Hepatocyte (in vitro differentiated cells): ENCODE measurements at regions not wholly inside any gene's neighbourhood (a gene's known extent, or its start where the extent isn't known, plus 50 kb on each side); places are given as distances from the start of the nearest gene placed in this dataset.

Experiments used
- DNase-seq: peaks from one replicate; pipeline ENCODE4 v3.0.0-alpha.2; 2016; ENCODE audit warnings: low spot score
- H2AFZ ChIP-seq: fragments of 200-600 bp; sonication (generic); 2 replicates; pipeline ENCODE4 v1.6.0; 2016; ENCODE audit warnings: antibody characterized with exemption, mild to moderate bottlenecking
- H3K27ac ChIP-seq: fragments of 200-600 bp; sonication (generic); 2 replicates; pipeline ENCODE4 v1.5.1; 2016; ENCODE audit warnings: mild to moderate bottlenecking
- H3K27me3 ChIP-seq: fragments of 200-600 bp; sonication (generic); 2 replicates; pipeline ENCODE4 v1.6.1; 2016
- H3K36me3 ChIP-seq: fragments of 200-600 bp; sonication (generic); replicated peaks from 2 replicates; pipeline ENCODE4 v1.5.1; 2016; ENCODE audit warnings: low read depth; ENCODE audit not compliant: insufficient read depth
- H3K4me1 ChIP-seq: fragments of 200-600 bp; sonication (generic); 2 replicates; pipeline ENCODE4 v1.5.1; 2016; ENCODE audit warnings: mild to moderate bottlenecking, moderate library complexity; ENCODE audit not compliant: insufficient read depth
- H3K4me2 ChIP-seq: fragments of 200-600 bp; sonication (generic); 2 replicates; pipeline ENCODE4 v1.6.0; 2016
- H3K4me3 ChIP-seq: fragments of 200-600 bp; sonication (generic); 2 replicates; pipeline ENCODE4 v1.5.1; 2016; ENCODE audit warnings: mild to moderate bottlenecking
- H3K79me2 ChIP-seq: fragments of 200-600 bp; sonication (generic); 2 replicates; pipeline ENCODE4 v1.6.0; 2017; ENCODE audit warnings: mild to moderate bottlenecking
- H3K9me2 ChIP-seq: fragments of 200-600 bp; sonication (generic); replicated peaks from 2 replicates; pipeline ENCODE4 v1.6.0; 2017; ENCODE audit warnings: mild to moderate bottlenecking; ENCODE audit not compliant: insufficient read depth
- H3K9me3 ChIP-seq: fragments of 200-600 bp; sonication (generic); 2 replicates; pipeline ENCODE4 v1.5.1; 2016; ENCODE audit warnings: low read depth, mild to moderate bottlenecking
- H4K20me1 ChIP-seq: fragments of 200-600 bp; sonication (generic); 2 replicates; pipeline ENCODE4 v1.6.0; 2016; ENCODE audit warnings: mild to moderate bottlenecking; ENCODE audit not compliant: insufficient read depth, poor library complexity, severe bottlenecking
- EZH2 ChIP-seq: fragments of 200-600 bp; sonication (generic); IDR thresholded peaks from 2 replicates; pipeline ENCODE4 v1.6.1; 2016; ENCODE audit warnings: antibody characterized with exemption, mild to moderate bottlenecking, borderline replicate concordance
- EZH2phosphoT487 ChIP-seq: fragments of 200-600 bp; sonication (generic); IDR thresholded peaks from one replicate; pipeline ENCODE4 v1.6.1; 2018; ENCODE audit warnings: antibody characterized with exemption, mild to moderate bottlenecking, low read depth, moderate library complexity; ENCODE audit not compliant: unreplicated experiment, severe bottlenecking
- WGBS: methylation state at CpG from one replicate; pipeline ENCODE4 v1.1.6; 2016; ENCODE audit warnings: low lambda C conversion rate; ENCODE audit errors: missing lambda C conversion rate; 5-methylcytosine and 5-hydroxymethylcytosine counted together
- TF ChIP-seq, protein P1 (sequence below): fragments of 200-600 bp; sonication (generic); IDR thresholded peaks from 2 replicates; pipeline ENCODE4 v1.5.1; 2016; ENCODE audit warnings: antibody characterized with exemption, mild to moderate bottlenecking; ENCODE audit not compliant: poor library complexity

GRCh38 chr14:34228650-34228976 is 233.4 kb downstream of the SPTSSA start:
- Histone ChIP-seq H3K4me2 (no peak overlapping the region), H3K4me3 (no peak overlapping the region), H3K79me2 (no peaks in the 10 kb centered on the region), H3K27ac (peak overlapping the region; percentile 57), H3K27me3 (no peaks in the 10 kb centered on the region), H3K36me3 (no peaks in the 10 kb centered on the region), H3K9me3 (no peaks in the 10 kb centered on the region), H4K20me1 (no peaks in the 10 kb centered on the region), H3K4me1 (no peaks in the 10 kb centered on the region), H2AFZ (no peak overlapping the region), H3K9me2 (no peaks in the 10 kb centered on the region)
- TF ChIP-seq EZH2phosphoT487, result no peak
- no peak for TF ChIP-seq EZH2
- TF ChIP-seq, protein P1, sequence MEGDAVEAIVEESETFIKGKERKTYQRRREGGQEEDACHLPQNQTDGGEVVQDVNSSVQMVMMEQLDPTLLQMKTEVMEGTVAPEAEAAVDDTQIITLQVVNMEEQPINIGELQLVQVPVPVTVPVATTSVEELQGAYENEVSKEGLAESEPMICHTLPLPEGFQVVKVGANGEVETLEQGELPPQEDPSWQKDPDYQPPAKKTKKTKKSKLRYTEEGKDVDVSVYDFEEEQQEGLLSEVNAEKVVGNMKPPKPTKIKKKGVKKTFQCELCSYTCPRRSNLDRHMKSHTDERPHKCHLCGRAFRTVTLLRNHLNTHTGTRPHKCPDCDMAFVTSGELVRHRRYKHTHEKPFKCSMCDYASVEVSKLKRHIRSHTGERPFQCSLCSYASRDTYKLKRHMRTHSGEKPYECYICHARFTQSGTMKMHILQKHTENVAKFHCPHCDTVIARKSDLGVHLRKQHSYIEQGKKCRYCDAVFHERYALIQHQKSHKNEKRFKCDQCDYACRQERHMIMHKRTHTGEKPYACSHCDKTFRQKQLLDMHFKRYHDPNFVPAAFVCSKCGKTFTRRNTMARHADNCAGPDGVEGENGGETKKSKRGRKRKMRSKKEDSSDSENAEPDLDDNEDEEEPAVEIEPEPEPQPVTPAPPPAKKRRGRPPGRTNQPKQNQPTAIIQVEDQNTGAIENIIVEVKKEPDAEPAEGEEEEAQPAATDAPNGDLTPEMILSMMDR, result no peak
- peak; percentile 20 for DNase-seq
- WGBS, result 76% methylated on average over 5 of the region's 5 CpGs

GRCh38 chr14:34227834-34228649 is 234.0 kb downstream of the SPTSSA start:
- Histone ChIP-seq H3K4me2 (peak overlapping the region; percentile 66), H2AFZ (peak overlapping the region; percentile 10), H3K79me2 (no peaks in the 10 kb centered on the region), H3K9me3 (no peaks in the 10 kb centered on the region), H3K4me3 (no peak overlapping the region), H3K4me1 (no peaks in the 10 kb centered on the region), H3K36me3 (no peaks in the 10 kb centered on the region), H3K27ac (peak overlapping the region; percentile 57), H3K27me3 (no peaks in the 10 kb centered on the region), H3K9me2 (no peaks in the 10 kb centered on the region), H4K20me1 (no peaks in the 10 kb centered on the region)
- peak; percentile 85 for DNase-seq
- WGBS, result 38% methylated on average over 22 of the region's 22 CpGs
- TF ChIP-seq, protein P1, result peak; percentile 95
- TF ChIP-seq EZH2 (no peak), EZH2phosphoT487 (no peak)

DNA sequence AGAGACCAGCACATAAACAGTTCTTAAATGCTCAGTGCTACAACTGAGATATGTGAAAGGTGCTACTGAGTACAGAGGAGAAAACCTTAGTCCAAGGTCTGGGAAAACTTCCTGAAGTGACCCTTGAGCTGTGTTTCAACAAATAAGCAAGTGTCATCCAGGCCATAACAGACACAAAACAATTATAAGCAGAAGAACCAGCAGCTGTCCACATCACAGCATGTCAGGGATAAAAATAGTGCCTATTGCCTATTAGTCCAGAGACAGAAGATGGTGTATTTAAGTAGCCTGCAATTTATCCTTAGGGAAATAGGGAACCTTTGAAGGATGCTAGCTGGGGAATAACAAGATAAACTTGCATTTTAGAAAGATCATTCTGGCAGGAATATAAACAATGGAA is 237.8 kb downstream of the SPTSSA start:
- no peak for DNase-seq
- H3K9me3 ChIP-seq, result no peaks in the 10 kb centered on the region
- no peaks in the 10 kb centered on the region for H3K79me2 ChIP-seq
- H3K27ac ChIP-seq, result no peak overlapping the region
- H4K20me1 ChIP-seq, result no peaks in the 10 kb centered on the region
- TF ChIP-seq EZH2phosphoT487 (no peak), EZH2 (no peak)
- TF ChIP-seq, protein P1, result no peak
- no peaks in the 10 kb centered on the region for H3K36me3 ChIP-seq
- no peaks in the 10 kb centered on the region for H3K9me2 ChIP-seq
- no peak overlapping the region for H2AFZ ChIP-seq
- no peak overlapping the region for H3K4me2 ChIP-seq
- no peaks in the 10 kb centered on the region for H3K4me1 ChIP-seq
- H3K4me3 ChIP-seq, result no peak overlapping the region
- no peaks in the 10 kb centered on the region for H3K27me3 ChIP-seq
